Loucy (cell line): ENCODE measurements at regions not wholly inside any gene's neighbourhood (a gene's known extent, or its start where the extent isn't known, plus 50 kb on each side); places are given as distances from the start of the nearest gene placed in this dataset.

Experiments used
- H2AFZ ChIP-seq: fragments of 200-600 bp; sonication (generic); 2 replicates; pipeline ENCODE4 v1.6.0; 2016; ENCODE audit warnings: antibody characterized with exemption, mild to moderate bottlenecking, low read length, moderate library complexity
- H3F3A ChIP-seq: fragments of 200-600 bp; 2 replicates; pipeline ENCODE4 v1.6.0; 2016; ENCODE audit warnings: antibody characterized with exemption, low read depth, mild to moderate bottlenecking
- H3K27me3 ChIP-seq: fragments of 200-600 bp; sonication (generic); 2 replicates; pipeline ENCODE4 v1.6.1; 2014; ENCODE audit warnings: low read length, mild to moderate bottlenecking; ENCODE audit not compliant: insufficient read depth, poor library complexity, severe bottlenecking
- H3K36me3 ChIP-seq: fragments of 200-600 bp; sonication (generic); 2 replicates; pipeline ENCODE4 v1.6.1; 2016; ENCODE audit warnings: low read length; ENCODE audit not compliant: insufficient read depth
- H3K4me1 ChIP-seq: fragments of 200-600 bp; sonication (generic); 2 replicates; pipeline ENCODE4 v1.5.1; 2014; ENCODE audit warnings: low read length, mild to moderate bottlenecking; ENCODE audit not compliant: insufficient read depth, poor library complexity, severe bottlenecking
- H3K4me2 ChIP-seq: fragments of 200-600 bp; sonication (generic); 2 replicates; pipeline ENCODE4 v1.6.0; 2014; ENCODE audit warnings: antibody characterized with exemption, low read length, low read depth, mild to moderate bottlenecking; ENCODE audit not compliant: poor library complexity, severe bottlenecking
- H3K4me3 ChIP-seq: fragments of 200-600 bp; sonication (generic); 2 replicates; pipeline ENCODE4 v1.5.1; 2014; ENCODE audit warnings: low read length, mild to moderate bottlenecking, mixed read lengths; ENCODE audit not compliant: poor library complexity, severe bottlenecking
- H3K79me2 ChIP-seq: fragments of 200-600 bp; sonication (generic); 2 replicates; pipeline ENCODE4 v1.6.1; 2014; ENCODE audit warnings: low read length; ENCODE audit not compliant: insufficient read depth
- H3K9ac ChIP-seq: fragments of 200-600 bp; sonication (generic); 2 replicates; pipeline ENCODE4 v1.6.0; 2014; ENCODE audit warnings: mild to moderate bottlenecking, low read depth, low read length, moderate library complexity; ENCODE audit not compliant: poor library complexity, severe bottlenecking
- H3K9me2 ChIP-seq: fragments of 200-600 bp; sonication (generic); replicated peaks from 2 replicates; pipeline ENCODE4 v1.6.1; 2016; ENCODE audit warnings: low read depth, low read length, mixed read lengths
- H3K9me3 ChIP-seq: fragments of 200-600 bp; sonication (generic); 2 replicates; pipeline ENCODE4 v1.6.1; 2014; ENCODE audit warnings: mild to moderate bottlenecking, antibody characterized with exemption, low read length, low read depth; ENCODE audit not compliant: insufficient read depth
- H4K20me1 ChIP-seq: fragments of 200-600 bp; sonication (generic); 2 replicates; pipeline ENCODE4 v1.6.0; 2014; ENCODE audit warnings: antibody characterized with exemption, low read length, mild to moderate bottlenecking; ENCODE audit not compliant: insufficient read depth, poor library complexity, severe bottlenecking
- EZH2phosphoT487 ChIP-seq: fragments of 200-600 bp; IDR thresholded peaks from 2 replicates; pipeline ENCODE4 v1.6.1; 2018; ENCODE audit warnings: antibody characterized with exemption, mild to moderate bottlenecking, moderate library complexity, borderline replicate concordance
- TF ChIP-seq, protein P1 (sequence below): fragments of 200-600 bp; sonication (generic); conservative IDR thresholded peaks from 2 replicates; pipeline ENCODE4 v1.5.1; 2014; ENCODE audit warnings: mild to moderate bottlenecking, antibody characterized with exemption, low read length

- Histone ChIP-seq H3K79me2 (no peaks in the 10 kb centered on the region), H3K4me2 (no peak overlapping the region)
Observed at GRCh38 chr1:38330799-38331198, 284.2 kb upstream of the POU3F1 start.

DNA sequence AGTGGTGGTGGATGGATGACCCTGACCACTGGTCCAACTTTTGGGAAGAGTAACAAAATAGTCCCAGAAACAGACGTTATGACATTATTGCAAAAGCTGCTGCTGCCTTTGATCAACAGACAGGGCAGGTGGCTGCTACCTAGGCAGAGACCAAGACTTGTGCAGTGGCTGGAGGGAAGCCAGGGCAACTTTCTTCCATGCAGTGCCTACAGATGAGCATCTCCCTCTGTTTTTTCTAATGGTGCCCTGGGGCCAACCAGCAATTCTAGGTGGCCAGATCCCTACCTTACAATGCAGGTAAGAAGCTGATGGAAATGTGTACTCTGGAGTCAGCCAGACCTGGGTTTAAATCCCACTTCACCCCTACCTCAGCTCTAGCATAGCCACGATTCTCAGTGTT, 283.1 kb upstream of the POU3F1 start:
- Histone ChIP-seq H3K9me3 (no peaks in the 10 kb centered on the region), H2AFZ (no peak overlapping the region), H3K9me2 (no peaks in the 10 kb centered on the region), H4K20me1 (no peaks in the 10 kb centered on the region), H3F3A (no peaks in the 10 kb centered on the region), H3K4me3 (no peak overlapping the region), H3K9ac (no peak overlapping the region), H3K79me2 (no peaks in the 10 kb centered on the region), H3K4me2 (no peak overlapping the region), H3K27me3 (no peaks in the 10 kb centered on the region), H3K36me3 (no peaks in the 10 kb centered on the region), H3K4me1 (no peaks in the 10 kb centered on the region)
- TF ChIP-seq, protein P1, sequence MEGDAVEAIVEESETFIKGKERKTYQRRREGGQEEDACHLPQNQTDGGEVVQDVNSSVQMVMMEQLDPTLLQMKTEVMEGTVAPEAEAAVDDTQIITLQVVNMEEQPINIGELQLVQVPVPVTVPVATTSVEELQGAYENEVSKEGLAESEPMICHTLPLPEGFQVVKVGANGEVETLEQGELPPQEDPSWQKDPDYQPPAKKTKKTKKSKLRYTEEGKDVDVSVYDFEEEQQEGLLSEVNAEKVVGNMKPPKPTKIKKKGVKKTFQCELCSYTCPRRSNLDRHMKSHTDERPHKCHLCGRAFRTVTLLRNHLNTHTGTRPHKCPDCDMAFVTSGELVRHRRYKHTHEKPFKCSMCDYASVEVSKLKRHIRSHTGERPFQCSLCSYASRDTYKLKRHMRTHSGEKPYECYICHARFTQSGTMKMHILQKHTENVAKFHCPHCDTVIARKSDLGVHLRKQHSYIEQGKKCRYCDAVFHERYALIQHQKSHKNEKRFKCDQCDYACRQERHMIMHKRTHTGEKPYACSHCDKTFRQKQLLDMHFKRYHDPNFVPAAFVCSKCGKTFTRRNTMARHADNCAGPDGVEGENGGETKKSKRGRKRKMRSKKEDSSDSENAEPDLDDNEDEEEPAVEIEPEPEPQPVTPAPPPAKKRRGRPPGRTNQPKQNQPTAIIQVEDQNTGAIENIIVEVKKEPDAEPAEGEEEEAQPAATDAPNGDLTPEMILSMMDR, result no peak
- no peak for TF ChIP-seq EZH2phosphoT487

More at GRCh38 chr1:38330799-38331198, 284.2 kb upstream of the POU3F1 start:
- TF ChIP-seq EZH2phosphoT487, result no peak
- TF ChIP-seq, protein P1, result no peak
- Histone ChIP-seq H3K36me3 (no peaks in the 10 kb centered on the region), H3K4me1 (no peaks in the 10 kb centered on the region), H4K20me1 (no peaks in the 10 kb centered on the region), H3K4me3 (no peak overlapping the region), H3K9me2 (no peaks in the 10 kb centered on the region), H3K9ac (no peak overlapping the region), H3F3A (no peaks in the 10 kb centered on the region), H3K9me3 (no peaks in the 10 kb centered on the region), H2AFZ (no peak overlapping the region), H3K27me3 (no peaks in the 10 kb centered on the region)

- no peaks in the 10 kb centered on the region for H3K27me3 ChIP-seq
- no peaks in the 10 kb centered on the region for H3F3A ChIP-seq
- H2AFZ ChIP-seq, result no peak overlapping the region
- H3K9ac ChIP-seq, result no peak overlapping the region
- no peaks in the 10 kb centered on the region for H3K4me1 ChIP-seq
- TF ChIP-seq, protein P1, result no peak
- no peak for TF ChIP-seq EZH2phosphoT487
- no peaks in the 10 kb centered on the region for H3K79me2 ChIP-seq
- no peaks in the 10 kb centered on the region for H4K20me1 ChIP-seq
- no peaks in the 10 kb centered on the region for H3K36me3 ChIP-seq
- H3K9me3 ChIP-seq, result no peaks in the 10 kb centered on the region
- no peak overlapping the region for H3K4me2 ChIP-seq
- no peak overlapping the region for H3K4me3 ChIP-seq
- no peaks in the 10 kb centered on the region for H3K9me2 ChIP-seq
Observed at GRCh38 chr1:38328278-38329035, 281.9 kb upstream of the POU3F1 start.
